ENCODE measurements at regions not wholly inside any gene's neighbourhood (a gene's known extent, or its start where the extent isn't known, plus 50 kb on each side); places are given as distances from the start of the nearest gene placed in this dataset.

DNA sequence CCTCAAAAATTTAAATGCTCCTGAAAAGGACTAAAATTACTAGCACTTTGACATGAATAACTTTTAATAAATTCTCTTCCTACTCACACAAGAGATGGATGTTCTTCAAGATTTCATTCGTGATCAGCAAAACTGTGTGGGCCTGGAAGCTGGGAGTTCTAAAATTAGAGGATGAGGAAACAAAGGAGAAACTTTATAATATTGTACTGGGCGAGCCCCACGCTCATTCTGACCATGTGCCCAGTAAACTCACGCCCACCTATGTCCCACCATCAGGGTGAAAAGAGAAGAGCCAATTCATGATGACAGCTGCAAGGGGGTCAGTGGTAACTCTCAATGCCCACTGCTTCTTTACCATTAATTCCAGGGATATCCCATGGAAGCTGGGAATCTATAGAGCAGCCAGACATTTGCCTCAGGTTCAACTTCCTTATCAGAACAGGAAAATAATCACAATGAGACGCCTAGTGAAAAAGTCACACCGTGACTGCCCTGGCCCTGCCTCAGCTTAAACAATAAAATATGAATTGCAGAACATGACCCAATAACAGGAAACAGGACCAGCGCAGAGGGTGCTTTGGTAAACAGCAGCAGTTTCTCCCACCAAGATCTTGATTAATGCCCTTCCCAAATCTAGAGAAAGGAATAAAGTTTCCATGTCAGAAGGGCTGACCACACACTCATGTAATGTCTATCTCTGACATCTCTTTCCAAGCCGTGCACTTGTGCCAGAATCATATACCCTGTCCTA is 438.6 kb downstream of the TXNL1 start (continued):
- TF ChIP-seq, protein P1, sequence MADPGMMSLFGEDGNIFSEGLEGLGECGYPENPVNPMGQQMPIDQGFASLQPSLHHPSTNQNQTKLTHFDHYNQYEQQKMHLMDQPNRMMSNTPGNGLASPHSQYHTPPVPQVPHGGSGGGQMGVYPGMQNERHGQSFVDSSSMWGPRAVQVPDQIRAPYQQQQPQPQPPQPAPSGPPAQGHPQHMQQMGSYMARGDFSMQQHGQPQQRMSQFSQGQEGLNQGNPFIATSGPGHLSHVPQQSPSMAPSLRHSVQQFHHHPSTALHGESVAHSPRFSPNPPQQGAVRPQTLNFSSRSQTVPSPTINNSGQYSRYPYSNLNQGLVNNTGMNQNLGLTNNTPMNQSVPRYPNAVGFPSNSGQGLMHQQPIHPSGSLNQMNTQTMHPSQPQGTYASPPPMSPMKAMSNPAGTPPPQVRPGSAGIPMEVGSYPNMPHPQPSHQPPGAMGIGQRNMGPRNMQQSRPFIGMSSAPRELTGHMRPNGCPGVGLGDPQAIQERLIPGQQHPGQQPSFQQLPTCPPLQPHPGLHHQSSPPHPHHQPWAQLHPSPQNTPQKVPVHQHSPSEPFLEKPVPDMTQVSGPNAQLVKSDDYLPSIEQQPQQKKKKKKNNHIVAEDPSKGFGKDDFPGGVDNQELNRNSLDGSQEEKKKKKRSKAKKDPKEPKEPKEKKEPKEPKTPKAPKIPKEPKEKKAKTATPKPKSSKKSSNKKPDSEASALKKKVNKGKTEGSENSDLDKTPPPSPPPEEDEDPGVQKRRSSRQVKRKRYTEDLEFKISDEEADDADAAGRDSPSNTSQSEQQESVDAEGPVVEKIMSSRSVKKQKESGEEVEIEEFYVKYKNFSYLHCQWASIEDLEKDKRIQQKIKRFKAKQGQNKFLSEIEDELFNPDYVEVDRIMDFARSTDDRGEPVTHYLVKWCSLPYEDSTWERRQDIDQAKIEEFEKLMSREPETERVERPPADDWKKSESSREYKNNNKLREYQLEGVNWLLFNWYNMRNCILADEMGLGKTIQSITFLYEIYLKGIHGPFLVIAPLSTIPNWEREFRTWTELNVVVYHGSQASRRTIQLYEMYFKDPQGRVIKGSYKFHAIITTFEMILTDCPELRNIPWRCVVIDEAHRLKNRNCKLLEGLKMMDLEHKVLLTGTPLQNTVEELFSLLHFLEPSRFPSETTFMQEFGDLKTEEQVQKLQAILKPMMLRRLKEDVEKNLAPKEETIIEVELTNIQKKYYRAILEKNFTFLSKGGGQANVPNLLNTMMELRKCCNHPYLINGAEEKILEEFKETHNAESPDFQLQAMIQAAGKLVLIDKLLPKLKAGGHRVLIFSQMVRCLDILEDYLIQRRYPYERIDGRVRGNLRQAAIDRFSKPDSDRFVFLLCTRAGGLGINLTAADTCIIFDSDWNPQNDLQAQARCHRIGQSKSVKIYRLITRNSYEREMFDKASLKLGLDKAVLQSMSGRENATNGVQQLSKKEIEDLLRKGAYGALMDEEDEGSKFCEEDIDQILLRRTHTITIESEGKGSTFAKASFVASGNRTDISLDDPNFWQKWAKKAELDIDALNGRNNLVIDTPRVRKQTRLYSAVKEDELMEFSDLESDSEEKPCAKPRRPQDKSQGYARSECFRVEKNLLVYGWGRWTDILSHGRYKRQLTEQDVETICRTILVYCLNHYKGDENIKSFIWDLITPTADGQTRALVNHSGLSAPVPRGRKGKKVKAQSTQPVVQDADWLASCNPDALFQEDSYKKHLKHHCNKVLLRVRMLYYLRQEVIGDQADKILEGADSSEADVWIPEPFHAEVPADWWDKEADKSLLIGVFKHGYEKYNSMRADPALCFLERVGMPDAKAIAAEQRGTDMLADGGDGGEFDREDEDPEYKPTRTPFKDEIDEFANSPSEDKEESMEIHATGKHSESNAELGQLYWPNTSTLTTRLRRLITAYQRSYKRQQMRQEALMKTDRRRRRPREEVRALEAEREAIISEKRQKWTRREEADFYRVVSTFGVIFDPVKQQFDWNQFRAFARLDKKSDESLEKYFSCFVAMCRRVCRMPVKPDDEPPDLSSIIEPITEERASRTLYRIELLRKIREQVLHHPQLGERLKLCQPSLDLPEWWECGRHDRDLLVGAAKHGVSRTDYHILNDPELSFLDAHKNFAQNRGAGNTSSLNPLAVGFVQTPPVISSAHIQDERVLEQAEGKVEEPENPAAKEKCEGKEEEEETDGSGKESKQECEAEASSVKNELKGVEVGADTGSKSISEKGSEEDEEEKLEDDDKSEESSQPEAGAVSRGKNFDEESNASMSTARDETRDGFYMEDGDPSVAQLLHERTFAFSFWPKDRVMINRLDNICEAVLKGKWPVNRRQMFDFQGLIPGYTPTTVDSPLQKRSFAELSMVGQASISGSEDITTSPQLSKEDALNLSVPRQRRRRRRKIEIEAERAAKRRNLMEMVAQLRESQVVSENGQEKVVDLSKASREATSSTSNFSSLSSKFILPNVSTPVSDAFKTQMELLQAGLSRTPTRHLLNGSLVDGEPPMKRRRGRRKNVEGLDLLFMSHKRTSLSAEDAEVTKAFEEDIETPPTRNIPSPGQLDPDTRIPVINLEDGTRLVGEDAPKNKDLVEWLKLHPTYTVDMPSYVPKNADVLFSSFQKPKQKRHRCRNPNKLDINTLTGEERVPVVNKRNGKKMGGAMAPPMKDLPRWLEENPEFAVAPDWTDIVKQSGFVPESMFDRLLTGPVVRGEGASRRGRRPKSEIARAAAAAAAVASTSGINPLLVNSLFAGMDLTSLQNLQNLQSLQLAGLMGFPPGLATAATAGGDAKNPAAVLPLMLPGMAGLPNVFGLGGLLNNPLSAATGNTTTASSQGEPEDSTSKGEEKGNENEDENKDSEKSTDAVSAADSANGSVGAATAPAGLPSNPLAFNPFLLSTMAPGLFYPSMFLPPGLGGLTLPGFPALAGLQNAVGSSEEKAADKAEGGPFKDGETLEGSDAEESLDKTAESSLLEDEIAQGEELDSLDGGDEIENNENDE (IDR thresholded peaks at IDR 0.05; ENCODE audit: insufficient replicate concordance, low read length) = no peak
- TF ChIP-seq SAP30 (IDR thresholded peaks at IDR 0.05; ENCODE audit: insufficient read depth, insufficient replicate concordance, low read length) (no peak), EGR1 (IDR thresholded peaks at IDR 0.05; ENCODE audit: borderline replicate concordance, low read depth, low read length) (no peak), RAD21 (IDR thresholded peaks at IDR 0.05 in 1 of 2, conservative IDR thresholded peaks at IDR 0.05 in 1 of 2; ENCODE audit: low read depth in 2 of 2, low read length in 2 of 2) (no peak), SRF (IDR thresholded peaks at IDR 0.05; ENCODE audit: low read depth, low read length) (no peak), KDM5A (IDR thresholded peaks at IDR 0.05; ENCODE audit: low read length) (no peak), TAF7 (optimal IDR thresholded peaks at IDR 0.05; ENCODE audit: borderline replicate concordance, low read depth, low read length) (no peak), KDM1A (IDR thresholded peaks at IDR 0.05; ENCODE audit: borderline replicate concordance, low read length) (no peak)
- TF ChIP-seq, protein P2, sequence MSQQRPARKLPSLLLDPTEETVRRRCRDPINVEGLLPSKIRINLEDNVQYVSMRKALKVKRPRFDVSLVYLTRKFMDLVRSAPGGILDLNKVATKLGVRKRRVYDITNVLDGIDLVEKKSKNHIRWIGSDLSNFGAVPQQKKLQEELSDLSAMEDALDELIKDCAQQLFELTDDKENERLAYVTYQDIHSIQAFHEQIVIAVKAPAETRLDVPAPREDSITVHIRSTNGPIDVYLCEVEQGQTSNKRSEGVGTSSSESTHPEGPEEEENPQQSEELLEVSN (IDR thresholded peaks at IDR 0.05) = no peak

Measured in H1 (cell line).